CD14-positive monocyte (primary cell): ENCODE measurements at regions not wholly inside any gene's neighbourhood (a gene's known extent, or its start where the extent isn't known, plus 50 kb on each side); places are given as distances from the start of the nearest gene placed in this dataset.

Source experiments
- DNase-seq, 3 donors: peaks; one replicate each; pipeline ENCODE4 v3.0.0-alpha.2; 2011 to 2022
- H2AFZ ChIP-seq: 2 replicates; pipeline ENCODE4 v1.6.0; 2012; ENCODE audit warnings: mild to moderate bottlenecking, low read depth, low read length, inconsistent platforms; ENCODE audit not compliant: insufficient read depth, poor library complexity, severe bottlenecking
- H3K27ac ChIP-seq, 2 donors: 1 replicate in 1 of 2; 2 replicates in 1 of 2; pipeline ENCODE4 v1.5.1; 2012 to 2013; ENCODE audit warnings: low read length in 2 of 2, control low read depth in 1 of 2, inconsistent platforms in 1 of 2, low read depth in 1 of 2, mild to moderate bottlenecking in 1 of 2
- H3K27me3 ChIP-seq, 2 donors: one replicate each; pipeline versions ENCODE4 v1.6.0 to v1.6.1; 2011 to 2013; ENCODE audit warnings: low read length in 2 of 2; ENCODE audit not compliant: control insufficient read depth in 2 of 2, insufficient read depth in 2 of 2
- H3K36me3 ChIP-seq, 2 donors: replicated peaks in 1 of 2; 1 replicate in 1 of 2; 2 replicates in 1 of 2; pipeline versions ENCODE4 v1.5.1 to v1.6.1; 2012 to 2013; ENCODE audit warnings: low read length in 2 of 2, control low read depth in 1 of 2, inconsistent platforms in 1 of 2, mild to moderate bottlenecking in 1 of 2; ENCODE audit not compliant: insufficient read depth in 2 of 2, control insufficient read depth in 1 of 2
- H3K4me1 ChIP-seq, 2 donors: 1 replicate in 1 of 2; 2 replicates in 1 of 2; pipeline versions ENCODE4 v1.5.1 to v1.6.1; 2012 to 2013; ENCODE audit warnings: low read length in 2 of 2, control low read depth in 1 of 2, inconsistent platforms in 1 of 2, mild to moderate bottlenecking in 1 of 2, moderate library complexity in 1 of 2; ENCODE audit not compliant: insufficient read depth in 2 of 2, control insufficient read depth in 1 of 2
- H3K4me2 ChIP-seq: replicated peaks from 2 replicates; pipeline ENCODE3; 2012; ENCODE audit warnings: low read length, moderate library complexity, mild to moderate bottlenecking; ENCODE audit not compliant: poor library complexity, severe bottlenecking; ENCODE audit errors: extremely low read depth
- H3K4me3 ChIP-seq, 3 experiments: fragments of 200-600 bp in 1 of 3; sonication (generic) in 1 of 3; replicated peaks in 1 of 3; 1 replicate in 2 of 3; 2 replicates in 1 of 3; pipeline ENCODE4 v1.5.1; 2011 to 2013; ENCODE audit warnings: low read length in 3 of 3, mild to moderate bottlenecking in 3 of 3, control low read depth in 2 of 3, low read depth in 2 of 3, inconsistent platforms in 1 of 3, moderate library complexity in 1 of 3
- H3K79me2 ChIP-seq: 2 replicates; pipeline ENCODE4 v1.6.0; 2012; ENCODE audit warnings: mild to moderate bottlenecking, control low read depth, inconsistent platforms, low read length, moderate library complexity; ENCODE audit not compliant: insufficient read depth
- H3K9ac ChIP-seq: 2 replicates; pipeline ENCODE4 v1.6.0; 2017; ENCODE audit warnings: low read length, mild to moderate bottlenecking; ENCODE audit not compliant: insufficient read depth, poor library complexity, severe bottlenecking
- H3K9me3 ChIP-seq, 2 donors: replicated peaks in 1 of 2; 1 replicate in 1 of 2; 2 replicates in 1 of 2; pipeline versions ENCODE4 v1.5.1 to v1.6.1; 2012 to 2013; ENCODE audit warnings: low read length in 2 of 2, control low read depth in 1 of 2; ENCODE audit not compliant: control insufficient read depth in 1 of 2, insufficient read depth in 1 of 2
- H4K20me1 ChIP-seq: 2 replicates; pipeline ENCODE4 v1.6.0; 2012; ENCODE audit warnings: mild to moderate bottlenecking, low read length, control low read depth, moderate library complexity; ENCODE audit not compliant: insufficient read depth
- H3K27ac Mint-ChIP-seq, 7 donors: one replicate each; pipeline ENCODE4 v1.8.0; 2020; ENCODE audit warnings: mild to moderate bottlenecking in 7 of 7, mixed read lengths in 7 of 7, moderate library complexity in 6 of 7, inconsistent platforms in 2 of 7
- H3K27me3 Mint-ChIP-seq, 3 donors: one replicate each; pipeline ENCODE4 v1.8.0; 2021 to 2022; ENCODE audit warnings: low read depth in 3 of 3, mild to moderate bottlenecking in 3 of 3, mixed read lengths in 3 of 3, moderate library complexity in 3 of 3, inconsistent platforms in 1 of 3
- H3K36me3 Mint-ChIP-seq, 2 donors: one replicate each; pipeline ENCODE4 v1.8.0; 2020; ENCODE audit warnings: mixed read lengths in 2 of 2, inconsistent platforms in 1 of 2, mild to moderate bottlenecking in 1 of 2
- H3K4me1 Mint-ChIP-seq: one replicate; pipeline ENCODE4 v1.8.0; 2020; ENCODE audit warnings: mild to moderate bottlenecking, mixed read lengths
- H3K4me3 Mint-ChIP-seq, 2 donors: one replicate each; pipeline ENCODE4 v1.8.0; 2020; ENCODE audit warnings: mild to moderate bottlenecking in 2 of 2, mixed read lengths in 2 of 2, moderate library complexity in 1 of 2
- H3K9me3 Mint-ChIP-seq, 7 donors: one replicate each; pipeline ENCODE4 v1.8.0; 2020 to 2022; ENCODE audit warnings: mixed read lengths in 7 of 7, mild to moderate bottlenecking in 6 of 7, moderate library complexity in 6 of 7, inconsistent platforms in 2 of 7
- CTCF ChIP-seq: fragments of 200-600 bp; IDR thresholded peaks from one replicate; pipeline ENCODE4 v1.8.0; 2022; ENCODE audit warnings: antibody characterized with exemption, mild to moderate bottlenecking
- WGBS: methylation state at CpG from one replicate; pipeline ENCODE4 v1.1.5; 2013; ENCODE audit warnings: missing lambda C conversion rate; ENCODE audit not compliant: insufficient coverage; 5-methylcytosine and 5-hydroxymethylcytosine counted together
- intact Hi-C, 2 donors: fragments of 100-400 bp; cut with micrococcal nuclease; formaldehyde crosslinking; loops; one replicate each; pipeline versions ENCODE4 v1.15.0 to v1.15.1; 2023

- WGBS = no CpG with 5 or more reads among the region's 2 CpGs
These were observed 513.6 kb upstream of the SEMA6A start for GRCh38 chr5:117088176-117088575.

GRCh38 chr5:117084067-117084466 lies 509.4 kb upstream of the SEMA6A start:
- no peak overlapping the region for H2AFZ ChIP-seq
- H3K9me3 ChIP-seq = no peaks in the 10 kb centered on the region
- no peak overlapping the region for H3K4me3 ChIP-seq
- peaks cover 0 to 3% (median 0%) of the 10 kb centered on the region in 7 donors for H3K9me3 Mint-ChIP-seq
- no peak overlapping the region for H3K4me2 ChIP-seq
- intact Hi-C loops = no loop called here
- H3K36me3 ChIP-seq = no peaks in the 10 kb centered on the region
- H3K27me3 Mint-ChIP-seq = no peaks in the 10 kb centered on the region
- no peaks in the 10 kb centered on the region for H4K20me1 ChIP-seq
- H3K4me1 Mint-ChIP-seq = no peaks in the 10 kb centered on the region
- H3K4me1 ChIP-seq = no peaks in the 10 kb centered on the region
- no peak overlapping the region for H3K9ac ChIP-seq
- no peak overlapping the region for H3K27ac ChIP-seq
- TF ChIP-seq CTCF = no peak
- H3K36me3 Mint-ChIP-seq = no peaks in the 10 kb centered on the region
- H3K4me3 Mint-ChIP-seq = no peak overlapping the region
- no peaks in the 10 kb centered on the region for H3K27me3 ChIP-seq
- no peak overlapping the region for H3K27ac Mint-ChIP-seq
- H3K79me2 ChIP-seq = no peaks in the 10 kb centered on the region
- no peak for DNase-seq

More at GRCh38 chr5:117088176-117088575, 513.6 kb upstream of the SEMA6A start:
- no peaks in the 10 kb centered on the region for H3K36me3 ChIP-seq
- TF ChIP-seq CTCF = no peak
- no peak overlapping the region for H3K4me3 Mint-ChIP-seq
- no peaks in the 10 kb centered on the region for H4K20me1 ChIP-seq
- no peaks in the 10 kb centered on the region for H3K27me3 Mint-ChIP-seq
- no peak overlapping the region for H3K4me3 ChIP-seq
- H3K9me3 Mint-ChIP-seq = peaks cover 0 to 8% (median 3%) of the 10 kb centered on the region in 7 donors
- H3K27ac ChIP-seq = no peak overlapping the region
- no peak for DNase-seq
- no peaks in the 10 kb centered on the region for H3K4me1 ChIP-seq
- intact Hi-C loops = no loop called here
- no peaks in the 10 kb centered on the region for H3K27me3 ChIP-seq
- no peaks in the 10 kb centered on the region for H3K36me3 Mint-ChIP-seq
- H3K27ac Mint-ChIP-seq = no peak overlapping the region
- H3K79me2 ChIP-seq = no peaks in the 10 kb centered on the region
- no peak overlapping the region for H3K4me2 ChIP-seq
- no peaks in the 10 kb centered on the region for H3K9me3 ChIP-seq
- H3K4me1 Mint-ChIP-seq = no peaks in the 10 kb centered on the region
- no peak overlapping the region for H2AFZ ChIP-seq
- H3K9ac ChIP-seq = no peak overlapping the region
